HepG2 (cell line): ENCODE measurements at regions not wholly inside any gene's neighbourhood (a gene's known extent, or its start where the extent isn't known, plus 50 kb on each side); places are given as distances from the start of the nearest gene placed in this dataset.

Experiments used
- ATAC-seq: fragments of 200-7000 bp; cut with Tn5 transposase; 3 replicates; pipeline ENCODE4 v1.9.1; 2020; ENCODE audit warnings: mild to moderate bottlenecking, moderate library complexity
- BruUV-seq: library from RNA; stranded (reverse); fragments of 400-500 nt; replicated peaks from 2 replicates; lab custom pipeline; 2021; lab: Mats Ljungman, UMichigan
- CTCF ChIA-PET: fragments of 300-600 bp; formaldehyde crosslinking; extraction: SDS; loops from one replicate; lab custom pipeline; 2021; ENCODE audit warnings: low total read pairs, inconsistent platforms, low intra/inter-chr PET ratio; lab: Yijun Ruan, JAX
- POLR2A ChIA-PET: fragments of 350-600 bp; sonication (Branson Sonifier 250); formaldehyde crosslinking; loops from one replicate; lab custom pipeline; 2020; ENCODE audit warnings: antibody characterized with exemption, inconsistent platforms; lab: Yijun Ruan, JAX
- DNase-seq: peaks from one replicate; pipeline ENCODE4 v3.0.0-alpha.2; 2015; ENCODE audit warnings: low spot score
- FAIRE-seq: peaks from 3 replicates; lab custom pipeline; 2011; peaks lifted over from hg19 to GRCh38; lab: Jason Lieb, UNC
- H2AFZ ChIP-seq: one replicate; pipeline ENCODE4 v1.6.1; 2011; ENCODE audit warnings: low read length, inconsistent platforms
- H3K27ac ChIP-seq: fragments of 300-600 bp; 3 replicates; pipeline ENCODE4 v1.8.0; 2011; ENCODE audit warnings: mixed run types, mild to moderate bottlenecking, mixed read lengths, low read length, inconsistent platforms; ENCODE audit not compliant: insufficient read depth; ENCODE audit errors: extremely low read length
- H3K27me3 ChIP-seq, 2 experiments: fragments of 200-600 bp in 1 of 2; 2 replicates in 1 of 2; 3 replicates in 1 of 2; pipeline versions ENCODE4 v1.6.0 to v1.8.0; 2011; ENCODE audit warnings: low read length in 2 of 2, mild to moderate bottlenecking in 2 of 2, moderate library complexity in 2 of 2, inconsistent platforms in 1 of 2; ENCODE audit not compliant: insufficient read depth in 2 of 2, control insufficient read depth in 1 of 2
- H3K36me3 ChIP-seq, 2 experiments: fragments of 200-600 bp in 1 of 2; replicated peaks in 1 of 2; 2 replicates in 1 of 2; 3 replicates in 1 of 2; pipeline versions ENCODE4 v1.5.1 to v1.8.0; 2011; ENCODE audit warnings: low read length in 2 of 2, inconsistent platforms in 1 of 2; ENCODE audit not compliant: insufficient read depth in 2 of 2, control insufficient read depth in 1 of 2
- H3K4me1 ChIP-seq: 2 replicates; pipeline ENCODE4 v1.5.1; 2012; ENCODE audit warnings: low read length, inconsistent platforms; ENCODE audit not compliant: insufficient read depth
- H3K4me2 ChIP-seq: 2 replicates; pipeline ENCODE4 v1.6.0; 2011; ENCODE audit warnings: low read depth, low read length, inconsistent platforms
- H3K4me3 ChIP-seq, 3 experiments: fragments of 200-600 bp in 1 of 3; sonication (generic), shearing (Covaris generic) in 1 of 3; replicated peaks in 1 of 3; 2 replicates each; pipeline ENCODE4 v1.5.1; 2011 to 2016; ENCODE audit warnings: low read length in 3 of 3, inconsistent platforms in 2 of 3, low read depth in 2 of 3, mild to moderate bottlenecking in 2 of 3, control low read depth in 1 of 3, mixed read lengths in 1 of 3; ENCODE audit not compliant: insufficient read depth in 1 of 3
- H3K79me2 ChIP-seq: one replicate; pipeline ENCODE4 v1.6.1; 2011; ENCODE audit warnings: low read length, inconsistent platforms; ENCODE audit not compliant: insufficient read depth
- H3K9ac ChIP-seq: 2 replicates; pipeline ENCODE4 v1.6.0; 2011; ENCODE audit warnings: mild to moderate bottlenecking, low read depth, low read length, inconsistent platforms; ENCODE audit not compliant: insufficient read depth
- H3K9me3 ChIP-seq: 2 replicates; pipeline ENCODE4 v1.5.1; 2012; ENCODE audit warnings: mild to moderate bottlenecking, low read length
- H4K20me1 ChIP-seq: 2 replicates; pipeline ENCODE4 v1.6.0; 2011; ENCODE audit warnings: inconsistent platforms, mild to moderate bottlenecking, low read length, moderate library complexity; ENCODE audit not compliant: insufficient read depth
- JUNB ChIP-seq: sonication (generic); formaldehyde crosslinking; IDR thresholded peaks from 2 replicates; pipeline ENCODE4 v1.8.0; 2022; ENCODE audit warnings: missing genetic modification reagents, mild to moderate bottlenecking, borderline replicate concordance
- KIAA2018 ChIP-seq: sonication (generic); formaldehyde crosslinking; IDR thresholded peaks from 2 replicates; pipeline ENCODE4 v1.5.0; 2020; ENCODE audit warnings: mild to moderate bottlenecking, missing genetic modification reagents, borderline replicate concordance
- MAX ChIP-seq: IDR thresholded peaks from 2 replicates; pipeline ENCODE4 v1.6.1; 2012; ENCODE audit warnings: inconsistent platforms
- MAZ ChIP-seq, 2 experiments: sonication (generic) in 1 of 2; formaldehyde crosslinking in 1 of 2; IDR thresholded peaks; 2 replicates each; pipeline versions ENCODE4 v1.5.0 to v1.6.1; 2012 to 2020; ENCODE audit warnings: low read depth in 2 of 2, mild to moderate bottlenecking in 2 of 2, borderline replicate concordance in 1 of 2, improper control_type of control experiment in 1 of 2, low read length in 1 of 2, missing genetic modification reagents in 1 of 2, moderate library complexity in 1 of 2
- MEIS1 ChIP-seq: sonication (generic); formaldehyde crosslinking; IDR thresholded peaks from 2 replicates; pipeline ENCODE4 v1.9.0; 2021; ENCODE audit warnings: mild to moderate bottlenecking, missing genetic modification reagents, moderate library complexity, borderline replicate concordance
- MYC ChIP-seq: sonication (generic); formaldehyde crosslinking; IDR thresholded peaks from 2 replicates; pipeline ENCODE4 v1.9.0; 2021; ENCODE audit warnings: missing genetic modification reagents, borderline replicate concordance
- SOX6 ChIP-seq, 2 experiments: fragments of 450-650 bp in 1 of 2; sonication (generic) in 1 of 2; formaldehyde crosslinking in 1 of 2; IDR thresholded peaks; 2 replicates each; pipeline versions ENCODE4 v1.4.0 to v1.6.1; 2017 to 2020; ENCODE audit warnings: antibody characterized with exemption in 1 of 2, mild to moderate bottlenecking in 1 of 2, missing genetic modification reagents in 1 of 2
- ZNF160 ChIP-seq: sonication (generic); formaldehyde crosslinking; IDR thresholded peaks from 2 replicates; pipeline ENCODE4 v1.8.0; 2022; ENCODE audit warnings: mild to moderate bottlenecking, inconsistent platforms, missing genetic modification reagents
- ZNF275 ChIP-seq: sonication (generic); formaldehyde crosslinking; IDR thresholded peaks from 2 replicates; pipeline ENCODE4 v1.8.0; 2022; ENCODE audit warnings: missing genetic modification reagents, mild to moderate bottlenecking, inconsistent platforms, borderline replicate concordance
- ZNF292 ChIP-seq: sonication (generic); formaldehyde crosslinking; IDR thresholded peaks from 2 replicates; pipeline ENCODE4 v1.8.1; 2022; ENCODE audit warnings: mild to moderate bottlenecking, low read depth, missing genetic modification reagents, borderline replicate concordance
- ZNF598 ChIP-seq: sonication (generic); formaldehyde crosslinking; IDR thresholded peaks from 2 replicates; pipeline ENCODE4 v1.5.1; 2020; ENCODE audit warnings: mild to moderate bottlenecking, missing genetic modification reagents, borderline replicate concordance
- WGBS: methylation state at CpG from one replicate; pipeline ENCODE4 v1.1.6; 2017; ENCODE audit warnings: low lambda C conversion rate; 5-methylcytosine and 5-hydroxymethylcytosine counted together
- in situ Hi-C: cut with HindIII; loops from 2 replicates; pipeline ENCODE4 v1.10.0; 2017; ENCODE audit warnings: low pct_unique_long_range_greater_than_20kb; ENCODE audit not compliant: extremely low pct_ligation_motif_present
- intact Hi-C: fragments of 100-400 bp; cut with micrococcal nuclease; formaldehyde crosslinking; loops from one replicate; pipeline ENCODE4 v1.10.0; 2022; ENCODE audit not compliant: unreplicated experiment

- Histone ChIP-seq H3K4me2 (no peak overlapping the region), H3K4me3 (no peak overlapping the region), H3K36me3 (no peaks in the 10 kb centered on the region), H4K20me1 (no peaks in the 10 kb centered on the region), H3K4me1 (no peaks in the 10 kb centered on the region), H2AFZ (no peak overlapping the region), H3K79me2 (no peaks in the 10 kb centered on the region), H3K9me3 (no peaks in the 10 kb centered on the region), H3K27me3 (no peaks in the 10 kb centered on the region), H3K27ac (no peak overlapping the region), H3K9ac (no peak overlapping the region)
- ATAC-seq, result no peak
- no peak for FAIRE-seq
- intact Hi-C loops, result no loop called here
- in situ Hi-C loops, result no loop called here
- DNase-seq, result no peak
- POLR2A ChIA-PET, result no interaction called here
- CTCF ChIA-PET, result no interaction called here
- 88% methylated on average over 2 of the region's 2 CpGs for WGBS
- no TSS peak for BruUV-seq
- no peak for TF ChIP-seq ZNF275 (CRISPR knock-in tag)
- TF ChIP-seq KIAA2018 (CRISPR knock-in tag), result no peak
- TF ChIP-seq ZNF292 (CRISPR knock-in tag), result no peak
- TF ChIP-seq MAZ (IDR thresholded peaks at IDR 0.05; ENCODE audit: borderline replicate concordance, low read depth, low read length), result no peak
- no peak for TF ChIP-seq MAZ (CRISPR knock-in tag; IDR thresholded peaks at IDR 0.05; ENCODE audit: low read depth)
- TF ChIP-seq ZNF598 (CRISPR knock-in tag), result no peak
- no peak for TF ChIP-seq MEIS1 (CRISPR knock-in tag)
- TF ChIP-seq SOX6 (IDR thresholded peaks at IDR 0.05), result no peak
- no peak for TF ChIP-seq SOX6 (CRISPR knock-in tag; IDR thresholded peaks at IDR 0.05)
- no peak for TF ChIP-seq MAX
- TF ChIP-seq MYC (CRISPR knock-in tag), result no peak
- TF ChIP-seq JUNB (CRISPR knock-in tag), result no peak
- TF ChIP-seq ZNF160 (CRISPR knock-in tag), result no peak
These were observed 220.0 kb upstream of the SPRY1 start for GRCh38 chr4:123176605-123177004.
